GM19468 (cell line): ENCODE measurements at regions not wholly inside any gene's neighbourhood (a gene's known extent, or its start where the extent isn't known, plus 50 kb on each side); places are given as distances from the start of the nearest gene placed in this dataset.

Source experiments
- ATAC-seq: cut with Tn5 transposase; IDR thresholded peaks from one replicate; pipeline ENCODE4 v1.9.1; 2021; ENCODE audit warnings: mild to moderate bottlenecking, moderate library complexity, moderate number of reproducible peaks; ENCODE audit not compliant: unreplicated experiment; ENCODE audit errors: extremely low read depth

- ATAC-seq, result no peak
Measured at GRCh38 chr5:117100176-117100575, 525.6 kb upstream of the SEMA6A start.

GRCh38 chr5:117098094-117098493, 523.5 kb upstream of the SEMA6A start:
- no peak for ATAC-seq

DNA sequence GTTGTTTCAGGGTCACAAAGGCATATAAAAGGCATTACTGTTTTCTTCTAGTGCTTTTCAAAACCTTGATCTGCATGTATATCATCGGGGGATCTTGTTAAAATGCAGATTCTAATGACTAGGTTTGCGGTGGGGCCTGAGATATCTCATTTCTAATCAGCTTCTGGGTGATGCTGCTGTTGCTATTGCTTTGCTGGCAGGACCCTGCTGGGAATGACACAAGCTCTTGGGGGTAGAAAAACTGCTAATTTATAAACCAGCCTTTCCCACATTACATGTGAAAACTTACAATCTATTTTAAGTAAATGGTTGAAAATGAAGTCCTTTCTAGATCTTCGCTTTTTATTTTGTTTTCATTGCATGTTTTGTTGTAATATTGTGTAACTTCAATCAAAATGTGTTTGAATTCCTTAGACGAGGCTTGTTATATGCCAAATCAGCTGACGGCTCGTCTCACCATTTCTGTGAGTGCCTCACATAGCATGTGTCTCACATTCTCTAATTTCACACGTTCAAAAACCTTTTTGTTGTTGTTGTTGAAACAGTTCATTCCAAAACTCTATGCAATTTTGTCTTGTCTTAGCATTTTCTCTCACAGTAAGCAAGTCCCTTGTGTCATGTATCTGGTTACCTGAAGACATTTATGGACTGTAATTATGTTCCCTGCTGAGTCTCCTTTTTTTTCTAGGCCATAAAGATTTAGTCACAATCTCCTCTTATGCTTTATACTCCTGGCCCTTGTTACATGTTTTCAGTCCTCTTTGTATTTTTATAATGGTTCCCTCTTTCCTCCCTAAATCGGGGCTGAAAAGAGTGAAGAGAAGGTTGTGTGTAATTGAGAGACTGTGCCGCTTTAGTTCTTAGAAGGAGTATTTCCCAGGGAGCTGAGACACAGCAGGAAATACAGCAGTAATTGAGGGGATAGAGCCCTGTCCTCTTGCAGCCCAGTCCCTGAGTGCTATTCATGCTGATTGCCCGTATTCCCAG, 521.0 kb upstream of the SEMA6A start:
- no peak for ATAC-seq

DNA sequence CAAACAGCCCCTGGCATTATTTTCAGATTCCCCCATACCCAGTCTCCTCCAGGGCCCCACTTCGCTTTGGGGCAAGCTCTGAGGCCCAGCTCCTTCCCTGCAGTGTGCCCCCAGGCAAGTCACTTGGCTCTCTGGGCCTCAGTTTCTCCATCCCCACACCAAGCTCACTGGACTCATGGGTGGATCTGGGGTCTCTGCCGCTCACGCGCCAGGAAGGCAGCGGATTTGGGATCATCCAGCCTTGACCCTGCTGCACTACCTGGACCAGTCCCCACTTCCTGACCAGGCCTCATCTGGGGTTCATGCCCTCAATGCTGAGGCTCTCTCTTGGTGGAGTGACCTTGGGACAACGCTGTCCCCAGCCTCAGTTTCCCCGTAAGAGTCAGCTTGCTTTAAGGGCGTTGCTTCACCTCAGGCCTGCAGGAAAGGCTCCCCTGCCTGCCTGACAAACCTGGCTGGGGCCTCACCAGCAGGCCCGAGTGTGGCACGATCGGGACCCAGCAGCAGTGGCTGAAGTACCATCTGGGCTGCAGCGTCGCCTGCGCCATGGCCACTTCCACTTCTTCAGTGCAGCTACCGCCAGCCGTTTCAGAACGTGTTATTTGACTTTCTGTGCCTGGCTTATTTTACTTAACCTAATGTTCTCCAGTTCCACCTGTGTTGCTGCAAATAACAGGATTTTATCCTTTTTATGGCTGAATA, 519.6 kb upstream of the SEMA6A start:
- no peak for ATAC-seq

DNA sequence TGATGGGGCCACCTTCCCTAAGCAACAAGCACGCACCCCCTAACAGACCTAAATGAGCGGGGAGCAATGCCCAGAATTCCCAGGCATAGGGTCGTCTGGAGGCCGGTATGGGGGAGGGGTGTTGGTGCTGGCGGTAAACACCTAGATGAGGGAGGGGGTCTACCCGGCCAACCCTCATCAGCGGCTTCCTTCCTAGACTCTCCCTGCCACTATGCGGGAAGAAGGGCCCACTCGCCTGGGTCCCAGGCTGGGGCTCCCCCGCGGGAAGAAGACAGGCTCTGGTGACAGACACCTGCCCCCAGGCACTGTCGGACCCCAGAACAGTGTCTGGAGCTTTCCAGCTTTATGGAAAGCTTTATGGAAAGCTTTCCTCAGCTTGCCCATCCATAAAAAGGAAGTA, 519.0 kb upstream of the SEMA6A start:
- no peak for ATAC-seq

GRCh38 chr5:117089001-117089400, 514.4 kb upstream of the SEMA6A start:
- ATAC-seq, result no peak

GRCh38 chr5:117088176-117088575, 513.6 kb upstream of the SEMA6A start:
- no peak for ATAC-seq

- ATAC-seq, result no peak
Measured at GRCh38 chr5:117084067-117084466, 509.4 kb upstream of the SEMA6A start.

- no peak for ATAC-seq
Measured at GRCh38 chr5:117082977-117083376, 508.4 kb upstream of the SEMA6A start.

DNA sequence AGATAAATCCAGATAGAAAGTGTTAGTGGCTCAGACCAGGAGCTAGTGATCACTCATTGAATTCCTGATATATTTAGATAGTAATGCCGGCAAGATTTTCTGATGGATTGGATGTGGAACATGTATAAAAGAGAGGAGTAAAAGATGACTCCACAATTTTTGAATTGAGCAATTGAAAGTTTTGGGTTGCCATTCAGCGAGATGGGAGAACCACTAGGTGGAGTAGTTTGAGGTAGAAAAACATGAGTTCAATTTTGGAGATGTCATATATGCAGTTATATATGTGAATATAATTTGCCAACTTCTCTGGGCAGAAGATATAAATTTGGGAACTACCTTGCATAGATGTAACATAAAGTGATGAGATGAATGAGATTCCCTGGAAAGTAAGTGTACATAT, 502.5 kb upstream of the SEMA6A start:
- ATAC-seq, result no peak

DNA sequence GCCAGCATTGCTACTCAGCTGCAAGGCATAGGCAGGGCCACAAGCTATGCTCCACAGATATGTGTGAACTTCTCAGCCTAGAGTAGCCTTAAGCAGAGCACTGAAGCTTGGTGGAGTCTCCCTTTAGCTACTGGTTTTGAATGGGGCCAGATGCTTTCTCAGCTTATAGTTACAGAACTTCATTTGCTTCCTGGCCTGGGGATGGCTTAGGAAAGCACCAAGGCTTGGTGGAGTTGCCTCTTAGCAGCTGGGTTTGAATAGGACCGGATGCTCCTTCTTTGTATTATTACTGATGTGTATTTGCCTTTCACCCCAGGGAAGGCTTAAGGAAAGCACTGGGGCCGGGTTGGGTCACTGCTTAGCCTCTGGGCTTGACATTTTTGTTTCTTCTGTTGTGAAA, 497.8 kb upstream of the SEMA6A start:
- no peak for ATAC-seq

GRCh38 chr5:117065800-117066199, 491.2 kb upstream of the SEMA6A start:
- no peak for ATAC-seq

DNA sequence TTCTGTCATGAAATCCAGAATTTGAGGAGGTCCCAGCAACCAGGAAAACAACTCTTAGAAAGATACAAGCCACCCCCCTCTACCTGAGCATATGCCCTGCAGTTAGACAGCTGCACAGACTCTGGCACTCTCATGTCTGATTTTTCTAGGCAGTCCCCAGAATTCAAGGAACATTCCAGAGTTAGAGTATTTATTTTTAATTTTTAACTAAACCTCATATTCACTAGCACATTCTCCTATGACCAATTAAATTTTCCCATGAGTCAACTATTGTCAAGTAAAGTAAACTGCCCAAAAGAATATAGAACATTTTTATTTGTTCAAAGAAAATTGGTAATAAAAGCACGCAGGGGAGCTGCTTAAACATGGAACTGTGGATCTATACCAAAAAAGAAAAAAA, 490.5 kb upstream of the SEMA6A start:
- ATAC-seq, result no peak

- ATAC-seq, result no peak
Measured at GRCh38 chr5:117060099-117060498, 485.5 kb upstream of the SEMA6A start.

DNA sequence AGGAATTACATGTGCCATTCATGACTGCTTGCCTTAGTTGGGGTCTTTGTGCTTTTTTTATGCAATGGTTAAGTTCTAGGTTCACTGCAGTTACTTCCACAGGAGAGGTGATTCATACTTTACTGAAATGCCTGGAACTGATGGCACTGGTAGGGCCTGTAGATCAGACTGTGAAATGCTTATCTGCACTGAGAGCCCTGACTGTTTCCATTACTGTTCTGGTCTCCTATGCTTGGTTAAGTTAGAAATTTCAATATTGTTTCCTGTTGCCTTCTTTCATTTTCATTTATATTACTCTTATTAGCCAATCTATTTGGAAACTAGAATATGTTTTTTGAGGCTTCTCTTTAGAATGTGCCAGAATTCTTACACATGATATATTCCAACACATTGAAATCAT, 484.1 kb upstream of the SEMA6A start:
- no peak for ATAC-seq

GRCh38 chr5:117055517-117055916, 480.9 kb upstream of the SEMA6A start:
- no peak for ATAC-seq

- no peak for ATAC-seq
Measured at GRCh38 chr5:117054911-117055310, 480.3 kb upstream of the SEMA6A start.

DNA sequence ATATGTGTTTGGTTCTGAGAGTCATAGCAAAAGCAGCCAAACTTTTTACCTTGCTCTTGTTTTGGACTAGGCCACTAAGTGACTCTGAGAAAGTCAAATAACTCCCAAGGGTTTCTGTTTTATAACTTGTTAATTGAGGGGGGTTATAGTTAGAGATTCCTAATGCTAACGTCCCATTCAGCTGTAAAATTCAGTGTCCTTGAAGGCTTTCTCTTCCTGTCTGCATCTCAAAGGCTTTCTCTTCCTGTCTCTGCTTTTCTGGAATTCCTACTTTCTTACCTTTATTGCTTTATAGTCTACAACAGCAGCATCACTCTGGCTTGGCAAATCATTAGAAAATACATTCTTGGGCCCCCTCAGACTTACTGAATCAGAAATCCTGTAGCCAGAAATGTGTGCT, 479.5 kb upstream of the SEMA6A start:
- no peak for ATAC-seq

DNA sequence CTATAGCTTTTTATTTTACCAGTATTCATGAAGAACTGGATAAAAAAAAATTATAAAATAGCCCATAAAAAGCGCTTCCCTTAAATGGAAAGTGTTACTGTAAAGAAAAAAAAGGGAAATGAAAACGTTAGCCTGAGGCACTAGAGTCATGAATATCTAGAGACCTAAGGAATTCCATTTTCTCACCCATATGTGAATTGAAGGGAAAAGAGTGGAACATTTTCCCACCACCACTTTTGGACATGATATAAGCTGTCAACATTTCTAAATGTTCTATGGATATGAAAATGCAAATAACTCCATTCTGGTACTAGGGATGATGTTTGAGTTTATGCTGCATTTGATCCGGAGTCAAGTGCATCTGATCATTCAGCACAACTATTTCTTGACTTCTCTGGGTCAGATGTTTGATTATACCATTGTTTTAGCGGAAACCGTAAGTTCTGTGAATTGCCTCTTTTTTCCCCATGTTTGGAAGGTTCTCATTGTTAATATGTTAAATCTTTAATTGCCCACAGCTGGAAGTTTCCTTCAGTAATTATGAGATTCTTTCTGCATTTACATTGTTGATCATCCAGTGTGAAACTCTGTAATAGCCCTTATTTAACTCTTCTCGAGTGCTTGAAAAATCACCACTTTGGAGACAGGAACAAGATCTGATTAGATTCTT, 467.4 kb upstream of the SEMA6A start:
- ATAC-seq, result no peak

DNA sequence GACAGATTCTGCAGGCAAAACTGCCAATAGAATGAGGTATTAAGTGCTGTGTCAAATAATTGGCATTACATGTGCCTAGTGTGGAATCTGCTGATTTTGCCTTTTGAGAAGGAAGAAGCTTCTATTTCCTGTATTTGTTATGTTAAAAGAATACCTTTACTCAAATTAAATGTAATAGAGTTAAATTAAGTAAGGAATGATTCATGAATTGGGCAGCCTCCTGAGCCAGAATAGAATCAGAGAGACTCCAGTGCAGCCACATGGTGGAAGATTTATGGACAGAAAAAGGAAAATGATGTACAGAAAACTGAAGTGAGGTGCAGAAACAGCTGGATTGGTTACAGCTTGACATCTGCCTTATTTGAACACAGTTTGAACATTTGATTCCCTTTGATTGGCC, 464.4 kb upstream of the SEMA6A start:
- ATAC-seq, result no peak

GRCh38 chr5:117027384-117027783, 452.8 kb upstream of the SEMA6A start:
- ATAC-seq, result no peak
